HCT116 (cell line): ENCODE measurements at regions not wholly inside any gene's neighbourhood (a gene's known extent, or its start where the extent isn't known, plus 50 kb on each side); places are given as distances from the start of the nearest gene placed in this dataset.

ENCODE experiments used
- ATF3 ChIP-seq: IDR thresholded peaks from 2 replicates; pipeline ENCODE4 v1.6.1; 2012
- CTCF ChIP-seq, 3 experiments: fragments of 200-600 bp in 1 of 3; sonication (generic) in 1 of 3; IDR thresholded peaks in 2 of 3; conservative IDR thresholded peaks in 1 of 3; 2 replicates each; pipeline ENCODE4 v1.5.1; 2012 to 2017; ENCODE audit warnings: low read depth in 2 of 3, low read length in 2 of 3, antibody characterized with exemption in 1 of 3, borderline replicate concordance in 1 of 3, control low read depth in 1 of 3, mild to moderate bottlenecking in 1 of 3, mixed read lengths in 1 of 3, mixed run types in 1 of 3, moderate library complexity in 1 of 3; ENCODE audit not compliant: insufficient read depth in 1 of 3
- EZH2 ChIP-seq: fragments of 200-600 bp; sonication (generic); IDR thresholded peaks from 2 replicates; pipeline ENCODE4 v1.6.1; 2017; ENCODE audit warnings: antibody characterized with exemption, mixed run types
- MAX ChIP-seq: IDR thresholded peaks from 2 replicates; pipeline ENCODE4 v1.6.1; 2012
- POLR2A ChIP-seq: IDR thresholded peaks from 2 replicates; pipeline ENCODE4 v1.7.0; 2011; ENCODE audit warnings: borderline replicate concordance; ENCODE audit not compliant: insufficient read depth, insufficient read length; ENCODE audit errors: extremely low read depth
- RAD21 ChIP-seq: IDR thresholded peaks from 2 replicates; pipeline ENCODE4 v1.6.1; 2012; ENCODE audit warnings: low read depth, mild to moderate bottlenecking
- REST ChIP-seq: IDR thresholded peaks from 2 replicates; pipeline ENCODE4 v1.6.1; 2012; ENCODE audit warnings: low read depth
- SP1 ChIP-seq: IDR thresholded peaks from 2 replicates; pipeline ENCODE4 v1.6.1; 2012; ENCODE audit warnings: low read depth
- YY1 ChIP-seq: IDR thresholded peaks from 2 replicates; pipeline ENCODE4 v1.6.1; 2011; ENCODE audit warnings: low read length, low read depth, moderate library complexity, mild to moderate bottlenecking; ENCODE audit not compliant: insufficient replicate concordance; ENCODE audit errors: extremely low read depth
- ZBTB33 ChIP-seq: IDR thresholded peaks from 2 replicates; pipeline ENCODE4 v1.6.1; 2011; ENCODE audit warnings: mild to moderate bottlenecking, low read length, moderate library complexity; ENCODE audit not compliant: insufficient replicate concordance; ENCODE audit errors: extremely low read depth

- TF ChIP-seq CTCF (IDR thresholded peaks at IDR 0.05 in 2 of 3, conservative IDR thresholded peaks at IDR 0.05 in 1 of 3; ENCODE audit: borderline replicate concordance in 1 of 3, insufficient read depth in 1 of 3, low read depth in 2 of 3, low read length in 2 of 3): no peak
- TF ChIP-seq ZBTB33: no peak
- TF ChIP-seq MAX: no peak
- TF ChIP-seq EZH2: no peak
- TF ChIP-seq RAD21: no peak
- TF ChIP-seq SP1: no peak
- no peak for TF ChIP-seq POLR2A
- TF ChIP-seq YY1: no peak
- TF ChIP-seq REST: no peak
- TF ChIP-seq ATF3: no peak
Measured at GRCh38 chr1:98057236-98057910, 136.5 kb upstream of the DPYD start.
